ENCODE measurements at regions not wholly inside any gene's neighbourhood (a gene's known extent, or its start where the extent isn't known, plus 50 kb on each side); places are given as distances from the start of the nearest gene placed in this dataset.

DNA sequence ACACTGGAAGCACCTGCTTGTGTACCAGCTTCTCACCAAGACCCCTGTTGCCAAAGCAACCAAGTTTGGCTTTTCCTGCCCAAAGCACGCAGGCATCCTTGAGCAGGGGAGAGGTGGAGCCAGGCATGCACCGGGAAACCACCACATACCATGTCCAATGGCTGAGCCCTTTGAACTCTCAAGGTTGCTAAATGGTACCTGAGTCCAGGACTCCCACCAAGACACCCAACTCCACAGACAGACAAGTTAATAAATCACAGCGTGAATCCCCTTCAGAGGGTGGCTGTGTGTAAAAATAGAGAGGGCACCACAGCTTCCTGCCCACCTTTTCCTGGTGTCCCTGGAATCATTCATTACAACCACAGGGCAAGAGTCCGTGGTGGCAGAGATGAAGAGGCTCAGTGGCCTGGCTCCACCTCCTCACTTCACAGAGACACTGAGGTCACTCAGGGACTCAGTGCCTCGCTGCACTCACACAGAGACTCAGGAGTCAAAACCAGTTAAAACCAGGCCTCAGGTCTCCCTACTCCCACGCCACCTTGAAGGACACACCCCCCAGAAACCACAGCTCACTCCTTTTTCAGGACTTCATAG, 143.7 kb downstream of the C5orf15 start:
- Histone ChIP-seq H3K4me2 (ENCODE audit: low read length) (no peak overlapping the region), H2AFZ (ENCODE audit: low read length) (no peak overlapping the region), H3K4me3 (ENCODE audit: low read depth, low read length, poor library complexity, severe bottlenecking) (no peak overlapping the region), H3K9ac (ENCODE audit: low read length) (no peak overlapping the region), H3K27ac (ENCODE audit: low read depth, low read length, poor library complexity, severe bottlenecking) (no peak overlapping the region), H3K36me3 (ENCODE audit: insufficient read depth, low read length) (no peaks in the 10 kb centered on the region), H3F3A (ENCODE audit: insufficient read depth, low read length) (no peaks in the 10 kb centered on the region), H3K79me2 (ENCODE audit: insufficient read depth, low read length) (no peaks in the 10 kb centered on the region), H3K27me3 (ENCODE audit: insufficient read depth, low read length) (no peaks in the 10 kb centered on the region), H3K4me1 (ENCODE audit: insufficient read depth, low read length, severe bottlenecking) (peaks cover 11% of the 10 kb centered on the region), H4K20me1 (ENCODE audit: insufficient read depth, low read length) (no peaks in the 10 kb centered on the region), H3K9me2 (ENCODE audit: low read depth, low read length) (no peaks in the 10 kb centered on the region), H3K9me3 (ENCODE audit: low read length) (no peaks in the 10 kb centered on the region)
- no peak for TF ChIP-seq CTCF (IDR thresholded peaks at IDR 0.05; ENCODE audit: low read length)
- TF ChIP-seq EZH2 (IDR thresholded peaks at IDR 0.05; ENCODE audit: borderline replicate concordance, low read length): no peak

GRCh38 chr5:133821889-133822288, 146.5 kb downstream of the C5orf15 start:
- Histone ChIP-seq H3K9me3 (ENCODE audit: low read length) (no peaks in the 10 kb centered on the region), H3K27me3 (ENCODE audit: insufficient read depth, low read length) (no peaks in the 10 kb centered on the region), H3K4me2 (ENCODE audit: low read length) (no peak overlapping the region), H3K4me3 (ENCODE audit: low read depth, low read length, poor library complexity, severe bottlenecking) (no peak overlapping the region), H4K20me1 (ENCODE audit: insufficient read depth, low read length) (no peaks in the 10 kb centered on the region), H3K79me2 (ENCODE audit: insufficient read depth, low read length) (no peaks in the 10 kb centered on the region), H3K9ac (ENCODE audit: low read length) (no peak overlapping the region), H3K27ac (ENCODE audit: low read depth, low read length, poor library complexity, severe bottlenecking) (no peak overlapping the region), H2AFZ (ENCODE audit: low read length) (no peak overlapping the region), H3F3A (ENCODE audit: insufficient read depth, low read length) (no peaks in the 10 kb centered on the region), H3K4me1 (ENCODE audit: insufficient read depth, low read length, severe bottlenecking) (peaks cover 11% of the 10 kb centered on the region), H3K36me3 (ENCODE audit: insufficient read depth, low read length) (no peaks in the 10 kb centered on the region), H3K9me2 (ENCODE audit: low read depth, low read length) (no peaks in the 10 kb centered on the region)
- TF ChIP-seq CTCF (IDR thresholded peaks at IDR 0.05; ENCODE audit: low read length): no peak
- TF ChIP-seq EZH2 (IDR thresholded peaks at IDR 0.05; ENCODE audit: borderline replicate concordance, low read length): no peak

DNA sequence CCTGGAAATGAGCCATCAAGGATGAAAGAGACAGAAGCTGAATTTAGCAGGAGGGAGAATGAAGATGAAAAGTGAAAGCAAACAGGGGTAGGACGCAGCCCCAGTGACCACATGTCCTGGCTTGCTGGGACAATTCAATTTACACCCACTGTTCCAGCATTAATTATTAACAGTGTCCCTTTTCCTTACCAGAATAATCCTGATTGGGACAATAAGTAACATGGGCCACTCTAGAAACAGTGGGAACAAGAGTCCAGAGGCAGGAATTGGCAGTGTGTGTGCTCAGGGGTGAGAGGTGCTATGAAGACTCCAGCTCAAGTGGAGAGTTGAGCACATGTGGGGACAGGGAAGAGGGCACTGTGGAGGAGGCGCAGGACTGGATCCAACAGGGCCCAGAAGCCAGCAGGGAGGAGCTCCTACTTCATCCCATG, 147.1 kb downstream of the C5orf15 start:
- Histone ChIP-seq H3K9ac (ENCODE audit: low read length) (no peak overlapping the region), H2AFZ (ENCODE audit: low read length) (no peak overlapping the region), H3K36me3 (ENCODE audit: insufficient read depth, low read length) (no peaks in the 10 kb centered on the region), H3K27me3 (ENCODE audit: insufficient read depth, low read length) (no peaks in the 10 kb centered on the region), H3K4me1 (ENCODE audit: insufficient read depth, low read length, severe bottlenecking) (peaks cover 11% of the 10 kb centered on the region), H4K20me1 (ENCODE audit: insufficient read depth, low read length) (no peaks in the 10 kb centered on the region), H3K79me2 (ENCODE audit: insufficient read depth, low read length) (no peaks in the 10 kb centered on the region), H3K4me2 (ENCODE audit: low read length) (no peak overlapping the region), H3K9me2 (ENCODE audit: low read depth, low read length) (no peaks in the 10 kb centered on the region), H3K9me3 (ENCODE audit: low read length) (no peaks in the 10 kb centered on the region), H3F3A (ENCODE audit: insufficient read depth, low read length) (no peaks in the 10 kb centered on the region), H3K27ac (ENCODE audit: low read depth, low read length, poor library complexity, severe bottlenecking) (no peak overlapping the region), H3K4me3 (ENCODE audit: low read depth, low read length, poor library complexity, severe bottlenecking) (no peak overlapping the region)
- TF ChIP-seq CTCF (IDR thresholded peaks at IDR 0.05; ENCODE audit: low read length) (no peak), EZH2 (IDR thresholded peaks at IDR 0.05; ENCODE audit: borderline replicate concordance, low read length) (no peak)

All from OCI-LY1 (cell line).